IPS DF 19.7 (cell line): ENCODE measurements at regions not wholly inside any gene's neighbourhood (a gene's known extent, or its start where the extent isn't known, plus 50 kb on each side); places are given as distances from the start of the nearest gene placed in this dataset.
"Not testable (repeated sequence)": the region's sequence is repeated elsewhere in the genome, so short reads cannot be mapped to it uniquely, and the experiment has no call there.

Experiments used
- DNase-seq: peaks from one replicate; pipeline ENCODE4 v3.0.0-alpha.2; 2013; ENCODE audit warnings: low read depth, low spot score

DNA sequence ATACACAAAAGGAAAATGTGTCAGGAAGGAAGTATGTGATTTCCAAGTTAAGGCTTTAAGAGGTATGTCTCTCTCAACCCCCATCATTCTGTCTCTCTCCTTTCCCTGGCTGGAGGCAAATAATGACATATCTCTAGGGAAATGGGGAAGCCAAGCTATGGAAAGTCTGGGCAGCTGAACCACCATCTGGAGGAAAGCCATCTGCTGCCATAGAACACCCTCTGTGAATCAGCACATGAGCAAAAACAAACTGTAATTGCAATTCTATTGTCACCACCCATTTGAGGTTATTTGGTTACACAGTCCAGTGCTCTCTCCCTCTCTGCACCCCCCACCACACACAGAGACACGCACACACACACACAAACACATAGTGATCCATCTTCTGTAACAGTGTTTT is 766.2 kb downstream of the FLRT2 start:
- DNase-seq = no peak

DNA sequence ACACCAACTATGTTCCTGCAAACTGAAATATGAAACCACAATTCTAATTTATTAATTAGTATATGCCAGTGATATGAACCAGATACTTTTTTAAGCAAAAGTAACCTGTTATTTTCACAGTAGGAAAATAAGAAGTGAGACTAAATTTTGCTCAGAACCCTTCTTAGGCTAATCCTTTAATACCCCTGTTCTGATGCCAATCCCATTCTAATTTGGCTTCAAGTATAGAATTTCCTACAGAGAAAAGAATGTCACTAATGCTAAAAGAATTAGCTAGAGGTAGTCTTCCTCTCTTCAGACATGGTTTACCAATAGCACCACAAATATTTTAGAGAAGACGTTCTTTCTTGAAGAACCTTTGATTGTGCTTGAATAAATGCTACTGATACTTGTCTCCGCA is 758.4 kb downstream of the FLRT2 start:
- DNase-seq = no peak

DNA sequence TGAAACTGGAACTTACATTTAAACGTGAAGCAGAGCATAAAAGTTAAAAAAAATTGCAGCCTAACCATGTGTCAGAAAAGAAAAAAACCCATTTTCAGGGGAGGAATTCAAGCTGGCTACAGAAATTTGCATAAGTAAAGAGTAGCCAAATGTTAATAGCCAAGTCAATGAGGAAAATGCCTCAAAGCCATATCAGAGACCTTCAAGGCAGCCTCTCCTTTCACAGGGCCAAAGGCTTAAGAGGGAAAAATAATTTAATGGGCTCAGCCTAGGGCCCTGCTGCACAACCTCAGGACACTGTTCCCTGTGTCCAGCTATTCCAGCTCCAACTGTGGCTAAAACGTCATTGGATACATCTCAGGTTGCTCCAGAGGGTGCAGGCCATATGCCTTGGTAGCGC is 749.5 kb downstream of the FLRT2 start:
- no peak for DNase-seq

DNA sequence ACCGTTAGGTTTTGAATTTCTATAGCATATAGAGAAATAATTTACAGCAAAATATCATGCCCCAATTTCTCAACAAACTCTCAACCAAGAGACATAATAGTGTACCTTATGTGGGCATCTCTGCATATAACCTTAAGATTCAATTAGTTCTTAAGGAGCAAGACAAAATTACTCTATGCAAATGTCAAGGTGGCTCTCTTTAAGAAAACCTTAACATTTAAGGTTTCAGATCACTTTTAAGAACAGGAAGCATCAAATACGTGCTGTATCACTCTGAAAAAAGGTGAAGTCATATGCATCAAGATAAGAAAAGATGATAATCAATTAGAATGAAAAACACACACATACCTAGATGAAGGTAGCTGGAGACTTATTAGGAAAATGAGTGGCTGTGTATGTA is 728.0 kb downstream of the FLRT2 start:
- no peak for DNase-seq

DNA sequence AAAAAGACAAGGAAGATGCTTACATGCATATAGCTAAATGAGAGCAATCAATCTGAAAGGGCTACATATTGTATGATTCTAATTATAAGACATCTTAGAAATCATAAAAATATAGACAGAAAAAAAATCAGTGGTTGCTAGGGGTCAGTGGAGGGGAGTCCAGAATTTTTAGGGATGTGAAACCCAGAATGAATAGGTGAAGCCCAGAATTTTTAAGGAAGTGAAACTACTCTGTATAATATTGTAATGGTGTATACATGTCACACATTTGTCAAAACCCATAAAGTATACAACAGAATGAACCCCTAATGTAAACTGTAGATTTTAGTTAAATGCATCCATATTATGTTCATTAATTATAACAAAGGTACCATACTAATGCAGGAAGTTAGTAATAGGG is 713.2 kb downstream of the FLRT2 start:
- no peak for DNase-seq

DNA sequence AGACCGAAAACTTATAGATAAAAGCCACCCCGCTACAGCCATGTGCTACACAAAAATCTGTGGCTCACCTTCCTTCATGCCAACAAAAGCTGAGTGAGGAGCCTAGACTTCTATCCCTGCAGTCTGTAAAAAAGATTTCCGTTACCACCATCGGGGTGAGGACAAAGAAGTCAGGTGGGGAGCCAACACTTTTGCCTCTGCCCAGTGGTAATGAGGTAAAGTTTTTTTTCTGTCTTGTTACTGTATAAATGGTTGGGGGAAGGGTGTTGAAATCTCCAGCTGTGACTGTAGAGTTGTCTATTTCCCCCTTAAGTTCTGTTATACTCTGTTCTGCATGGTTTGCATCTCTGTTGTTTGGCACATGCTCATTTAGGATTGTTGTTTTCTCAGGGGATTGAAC is 707.8 kb downstream of the FLRT2 start:
- DNase-seq = peak; percentile 9

DNA sequence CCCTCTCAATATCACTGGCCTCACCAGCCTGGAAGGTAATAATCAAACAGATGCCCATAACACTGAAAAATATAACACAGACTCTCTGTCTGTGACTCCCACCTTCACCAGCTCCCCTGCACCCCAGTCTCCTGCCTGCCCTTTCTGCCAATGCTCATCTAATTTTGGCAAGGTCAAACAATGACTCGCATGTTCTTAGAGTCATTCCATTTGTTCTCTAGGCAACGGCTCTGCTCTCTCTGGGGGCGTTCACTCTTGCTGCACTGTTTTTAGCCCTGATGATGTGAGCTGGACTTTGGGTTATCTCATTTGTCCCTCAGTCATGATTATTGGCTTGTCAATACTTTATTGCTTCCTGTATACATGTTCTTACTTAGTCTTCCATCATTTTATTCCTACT is 691.8 kb downstream of the FLRT2 start:
- DNase-seq = no peak

DNA sequence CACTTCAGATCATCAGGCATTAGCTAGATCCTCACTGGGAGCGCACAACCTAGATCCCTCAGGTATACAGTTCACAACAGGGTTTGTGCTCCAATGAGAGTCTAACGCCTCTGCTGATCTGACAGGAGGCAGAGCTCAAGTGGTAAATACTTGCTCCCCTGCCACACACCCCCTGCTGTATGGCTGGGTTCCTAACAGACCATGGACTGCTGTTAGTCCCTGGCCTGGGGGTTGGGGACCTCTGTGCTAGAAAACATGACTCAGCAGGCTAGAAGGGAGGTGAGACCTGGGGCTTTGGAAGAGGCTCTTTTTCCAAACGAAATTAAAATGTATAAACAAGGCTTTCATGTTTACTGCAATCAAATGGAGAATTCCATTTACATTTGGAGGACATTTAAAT is 691.1 kb downstream of the FLRT2 start:
- DNase-seq = peak; percentile 65

DNA sequence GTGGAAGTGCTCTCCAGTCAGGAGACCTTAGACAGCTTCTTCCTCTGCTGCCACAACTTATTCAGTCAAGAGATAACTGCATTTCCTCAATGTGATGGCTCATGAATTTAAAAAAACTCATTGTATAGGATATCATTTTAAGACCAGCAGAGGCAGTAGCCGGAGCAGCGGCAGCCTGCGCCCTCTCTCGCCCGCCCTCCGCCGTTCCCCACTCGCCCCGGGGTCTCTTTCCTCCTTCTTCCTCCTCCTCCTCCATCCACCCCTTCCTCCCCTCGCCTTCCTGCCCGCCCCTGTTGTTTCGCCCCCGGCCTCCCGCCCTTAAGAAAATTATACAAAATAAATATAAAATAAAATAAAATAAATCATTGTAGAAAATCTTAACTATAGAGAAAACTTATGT is 687.6 kb downstream of the FLRT2 start:
- no peak for DNase-seq

DNA sequence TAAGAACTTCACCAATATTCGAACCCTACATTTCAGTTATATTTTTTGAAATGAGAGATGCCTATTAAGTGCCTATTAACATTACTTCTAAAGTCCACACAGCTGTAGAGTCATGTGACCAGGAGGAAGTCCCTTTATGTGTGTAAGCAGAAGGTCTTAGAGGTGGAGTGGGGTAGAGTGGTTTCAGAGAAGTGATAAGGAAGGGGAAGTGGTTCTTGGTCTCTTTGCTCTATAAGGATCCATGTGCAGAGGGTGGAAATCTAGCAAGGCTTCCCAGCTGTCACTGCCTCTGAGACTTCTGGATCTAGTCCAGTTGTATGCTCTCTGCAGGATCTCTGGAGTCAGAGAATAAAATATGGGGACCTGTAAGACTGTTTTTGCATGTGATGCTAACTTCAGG is 673.9 kb downstream of the FLRT2 start:
- DNase-seq = no peak

DNA sequence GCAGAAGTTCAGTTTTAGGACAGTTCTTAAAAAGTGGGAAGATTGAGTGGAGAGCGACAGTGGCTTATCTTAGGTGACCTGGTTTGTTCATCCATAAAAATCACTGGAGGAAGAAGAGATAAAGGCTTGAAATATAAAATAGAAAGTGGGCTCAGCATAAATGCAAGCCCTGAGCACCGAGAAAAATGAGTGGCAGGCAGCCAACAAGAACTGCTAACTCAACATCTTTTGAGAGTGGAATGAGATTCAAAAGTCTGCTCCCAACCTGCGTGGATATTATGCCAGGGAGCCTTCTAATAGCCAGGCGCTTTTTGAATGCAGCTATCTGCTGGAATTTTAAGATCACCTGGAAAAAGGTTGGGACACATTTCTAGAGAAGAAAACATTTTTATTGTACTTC is 666.5 kb downstream of the FLRT2 start:
- DNase-seq = no peak

DNA sequence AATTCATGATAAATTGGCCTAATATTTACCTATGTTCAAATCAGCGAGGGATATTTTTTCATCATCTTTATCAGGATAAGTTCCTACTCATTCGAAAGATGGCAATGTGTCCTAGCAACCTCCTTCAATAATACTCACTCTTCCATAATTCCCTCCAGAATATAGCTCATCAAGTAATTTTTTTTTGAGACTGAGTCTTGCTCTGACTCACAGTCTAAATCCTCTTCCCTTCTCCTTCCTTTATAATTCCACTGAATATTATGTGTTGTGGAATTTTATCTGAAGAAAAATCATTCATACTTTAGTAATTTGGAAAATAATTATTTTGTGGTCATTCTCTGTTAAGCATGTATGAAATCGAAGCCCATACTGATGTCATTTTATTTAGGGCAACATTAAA is 663.8 kb downstream of the FLRT2 start:
- DNase-seq = no peak

DNA sequence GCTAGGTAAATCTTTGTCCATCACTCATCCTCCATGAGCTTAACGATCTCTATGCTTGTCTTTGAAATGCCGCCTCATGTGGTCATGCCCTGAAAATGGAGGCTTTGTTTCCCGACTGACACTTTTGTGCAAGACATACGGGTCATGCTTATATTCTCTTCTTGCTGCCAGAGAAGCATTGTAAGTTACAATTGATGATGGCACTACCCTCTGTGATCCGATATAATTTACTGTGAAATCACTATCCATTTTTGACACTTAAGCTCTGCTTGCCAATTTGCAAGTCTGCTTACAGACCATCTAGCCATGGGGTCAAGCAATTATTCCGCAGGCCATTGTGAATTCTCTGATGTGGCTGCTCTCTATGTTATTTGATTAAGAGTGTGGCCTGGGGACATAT is 650.0 kb downstream of the FLRT2 start:
- no peak for DNase-seq

DNA sequence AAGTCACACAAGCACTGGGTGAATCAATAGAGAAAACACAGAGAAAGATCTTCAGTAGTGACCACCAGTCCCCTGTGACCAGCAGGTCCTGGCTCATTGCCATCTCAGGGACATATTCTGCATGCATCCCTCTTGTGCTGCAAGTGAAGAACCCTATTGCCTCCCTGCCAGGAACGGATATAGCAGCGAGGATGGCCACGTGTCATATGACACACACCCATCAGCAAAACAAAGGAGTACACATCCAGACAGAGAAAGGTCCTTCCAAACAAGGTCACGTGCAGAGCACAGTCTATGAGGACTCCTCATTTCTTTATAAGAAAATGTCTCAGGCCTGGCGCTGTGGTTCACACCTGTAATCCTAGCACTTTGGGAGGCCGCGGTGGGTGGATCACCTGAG is 638.4 kb downstream of the FLRT2 start:
- no peak for DNase-seq

DNA sequence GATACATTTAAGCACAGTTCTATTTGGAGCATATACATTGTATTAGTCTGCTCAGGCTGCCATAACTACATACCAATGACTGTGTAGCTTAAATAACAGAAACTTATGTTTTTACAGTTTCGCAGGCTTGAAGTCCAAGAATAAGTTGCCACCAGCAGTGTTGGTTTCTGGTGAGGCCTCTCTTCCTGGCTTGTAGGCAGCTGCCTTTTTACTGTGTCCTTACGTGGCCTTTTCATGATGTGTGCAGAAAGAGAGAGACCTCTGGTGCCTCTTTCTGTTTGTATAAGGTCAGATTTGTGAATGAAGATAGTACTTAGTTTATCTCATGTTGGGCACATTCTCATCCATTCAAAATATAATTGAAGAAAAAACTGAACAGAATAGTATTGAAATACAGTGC is 636.6 kb downstream of the FLRT2 start:
- no peak for DNase-seq

DNA sequence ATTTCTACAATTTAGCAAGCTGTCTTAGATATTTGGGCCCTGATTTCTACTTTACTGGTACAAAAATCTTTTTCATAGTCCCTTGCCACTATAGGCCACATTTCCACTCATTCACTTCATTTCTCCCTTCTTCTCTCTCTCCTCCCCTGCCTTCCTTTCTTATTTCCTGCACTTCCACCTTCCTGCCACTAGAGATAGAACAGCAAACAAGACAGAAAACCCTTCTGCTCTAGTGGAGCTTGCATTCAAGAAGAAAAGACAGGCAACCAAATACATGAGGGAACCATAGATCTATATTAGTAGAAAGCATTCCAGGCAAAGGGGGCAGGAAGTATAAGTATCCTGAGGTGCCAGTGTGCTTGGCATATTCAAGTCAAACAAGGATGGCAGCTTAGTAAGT is 623.5 kb downstream of the FLRT2 start:
- DNase-seq = no peak

DNA sequence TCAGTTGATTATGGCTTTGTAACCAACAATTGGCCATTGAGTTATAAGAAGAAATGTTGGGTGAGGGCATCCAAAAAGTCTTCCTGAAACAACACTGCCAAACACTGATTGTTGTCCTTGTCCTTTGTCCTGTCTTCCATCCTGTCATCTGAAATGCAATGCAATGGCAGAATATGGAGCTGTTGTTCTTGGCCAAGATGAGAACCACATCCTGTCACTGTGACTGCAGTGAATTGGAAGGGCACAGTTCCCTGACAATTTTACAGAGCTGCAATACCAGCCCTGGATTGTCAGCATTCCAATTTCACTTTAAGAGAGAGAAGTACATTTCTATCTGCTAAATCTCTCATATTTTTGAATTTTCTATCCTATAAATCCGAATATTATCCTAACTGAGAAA is 613.3 kb downstream of the FLRT2 start:
- DNase-seq = no peak

DNA sequence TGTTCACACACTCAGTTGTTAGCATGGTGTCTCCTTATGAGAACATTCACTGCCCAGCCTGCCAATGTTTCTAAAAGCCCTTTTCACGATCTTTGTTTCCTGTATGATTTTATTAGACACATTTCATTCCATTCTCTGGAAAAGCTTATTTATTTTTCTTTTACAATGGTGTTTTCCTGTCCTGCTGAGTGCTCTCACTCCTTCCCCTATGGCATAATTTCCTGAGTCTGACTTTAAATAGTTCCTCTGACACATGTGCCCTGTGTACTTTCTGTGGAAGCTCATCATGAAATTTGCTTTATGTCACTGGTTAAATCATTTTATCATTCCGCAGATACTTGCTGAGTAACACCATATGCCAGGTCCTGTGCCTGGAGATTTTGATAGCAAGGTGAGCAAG is 612.0 kb downstream of the FLRT2 start:
- no peak for DNase-seq

DNA sequence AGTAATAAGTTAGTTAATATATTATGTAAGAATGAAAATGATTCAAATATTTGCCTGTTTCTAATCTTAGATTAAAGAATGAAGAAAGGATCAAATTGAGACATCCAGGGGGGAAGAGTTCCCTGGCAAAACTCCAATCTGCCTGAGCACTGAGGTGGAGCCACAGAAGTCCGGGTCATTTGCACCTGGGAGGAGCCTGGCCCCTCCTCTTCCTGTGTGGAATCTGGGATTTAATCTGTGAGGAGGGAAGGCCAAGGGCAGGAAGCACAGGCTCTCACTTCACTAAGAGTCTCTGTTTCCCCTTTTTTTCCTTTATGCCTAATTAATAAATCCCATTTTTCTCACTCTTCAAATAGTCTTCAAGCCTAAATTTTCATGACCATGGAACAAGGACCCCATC is 599.5 kb downstream of the FLRT2 start:
- DNase-seq = no peak

DNA sequence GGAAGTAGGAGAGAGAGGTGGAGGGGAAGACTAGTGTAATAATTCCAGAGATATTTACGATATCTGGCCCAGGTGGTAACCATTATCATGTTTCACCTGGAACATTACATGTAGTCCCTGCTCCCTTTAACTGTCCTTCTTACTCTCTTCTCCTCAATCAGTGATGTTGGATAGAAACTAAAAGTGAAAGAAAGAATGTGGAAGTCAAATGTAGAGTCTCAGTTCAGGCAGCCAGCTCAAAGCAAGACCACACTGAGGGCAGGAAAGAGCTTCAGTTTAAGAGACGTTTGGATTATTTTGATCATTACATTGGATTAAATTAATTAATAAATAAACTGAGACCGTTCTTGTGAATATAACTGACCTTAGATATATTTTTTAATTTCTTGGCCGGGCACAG is 594.4 kb downstream of the FLRT2 start:
- DNase-seq = no peak

DNA sequence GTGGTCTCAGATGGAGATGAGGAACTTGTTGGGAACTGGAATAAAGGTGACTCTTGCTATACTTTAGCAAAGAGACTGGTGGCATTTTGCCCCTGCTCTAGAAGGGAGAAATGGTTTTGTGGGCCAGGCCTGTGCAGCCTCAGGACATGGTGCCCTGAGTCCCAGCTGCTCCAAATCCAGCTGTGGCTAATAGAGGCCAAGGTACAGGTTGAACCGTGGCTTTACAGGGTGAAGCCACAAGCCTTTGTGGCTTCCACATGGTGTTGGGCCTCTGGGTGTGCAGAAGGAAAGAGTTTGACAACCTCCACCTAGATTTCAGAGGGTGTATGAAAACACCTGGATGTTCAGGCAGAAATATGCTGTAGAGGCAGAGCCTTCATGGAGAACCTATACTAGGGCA is 586.0 kb downstream of the FLRT2 start:
- DNase-seq = no peak

DNA sequence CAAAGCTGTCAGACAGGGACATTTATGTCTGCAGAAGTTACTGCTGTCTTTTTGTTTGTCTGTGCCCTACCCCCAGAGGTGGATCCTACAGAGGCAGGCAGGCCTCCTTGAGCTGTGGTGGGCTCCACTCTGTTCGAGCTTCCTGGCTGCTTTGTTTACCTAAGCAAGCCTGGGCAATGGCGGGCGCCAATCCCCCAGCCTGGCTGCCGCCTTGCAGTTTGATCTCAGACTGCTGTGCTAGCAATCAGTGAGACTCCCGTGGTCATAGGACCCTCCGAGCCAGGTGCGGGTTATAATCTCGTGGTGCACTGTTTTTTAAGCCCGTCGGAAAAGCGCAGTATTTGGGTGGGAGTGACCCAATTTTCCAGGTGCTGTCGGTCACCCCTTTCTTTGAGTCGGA is 580.9 kb downstream of the FLRT2 start:
- not testable (repeated sequence) for DNase-seq

DNA sequence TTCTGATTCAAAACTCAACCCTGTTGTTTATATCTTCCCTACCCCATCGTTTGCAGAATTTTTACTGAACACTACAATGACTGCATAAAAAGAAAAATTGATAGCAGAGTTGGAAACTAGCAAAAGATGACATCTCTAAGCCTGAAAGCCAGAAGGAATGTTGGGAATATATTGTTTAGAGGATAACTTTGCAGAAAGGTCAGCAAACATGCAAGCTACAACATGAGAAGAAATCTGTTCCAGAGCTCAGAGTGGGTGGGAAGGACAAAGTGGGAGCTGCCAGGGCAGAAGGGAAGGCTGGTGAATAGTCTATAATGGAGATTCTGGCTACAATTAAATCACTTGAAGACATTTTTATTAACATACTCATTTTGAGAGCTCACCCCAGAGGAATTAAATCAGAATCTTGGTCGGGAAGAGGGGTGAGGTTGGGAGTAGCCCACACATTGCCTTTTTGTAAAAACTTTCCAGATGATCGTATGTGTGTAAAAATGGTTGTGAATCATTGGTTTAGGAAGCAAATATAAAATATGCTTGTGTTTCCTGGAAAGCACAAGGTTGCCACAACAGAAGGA is 574.8 kb downstream of the FLRT2 start:
- DNase-seq = no peak

DNA sequence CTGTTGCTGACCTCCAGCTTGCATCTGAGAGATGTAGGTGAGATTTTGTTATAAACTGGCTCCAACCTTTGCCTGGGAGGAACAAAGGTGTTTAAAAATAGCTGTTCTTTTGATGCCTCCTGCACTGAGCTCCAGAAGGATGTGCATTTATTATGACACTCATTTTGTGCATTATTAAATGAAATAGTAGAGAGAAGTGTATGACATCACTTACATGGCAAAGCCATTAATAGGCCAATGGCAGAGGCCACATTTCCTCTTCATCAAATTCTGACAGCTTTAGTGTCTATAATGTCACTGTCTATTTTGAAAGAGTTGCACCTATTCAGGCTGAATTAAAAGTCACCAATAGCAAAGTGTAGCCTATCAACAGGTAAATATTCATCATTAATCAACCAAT is 564.6 kb downstream of the FLRT2 start:
- DNase-seq = no peak

DNA sequence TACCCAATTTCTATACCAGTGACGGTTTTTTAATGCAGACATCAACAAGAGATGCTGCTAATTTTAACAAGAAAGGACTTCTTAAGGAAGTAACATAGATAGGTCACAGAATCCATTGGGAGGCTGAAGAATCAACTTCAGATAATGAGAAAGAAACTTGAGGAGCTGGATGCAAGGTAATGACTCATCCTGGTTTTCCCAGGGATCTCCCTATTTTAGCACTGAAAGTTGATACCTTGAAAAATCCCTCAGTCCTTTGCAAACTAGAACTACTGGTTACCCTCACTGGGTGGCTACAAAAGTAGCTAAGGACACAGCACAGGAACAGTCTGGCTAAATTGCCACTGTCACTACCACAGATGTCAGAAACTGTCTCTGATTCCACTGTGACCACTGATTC is 561.9 kb downstream of the FLRT2 start:
- DNase-seq = peak; percentile 20
